GM21576 (cell line): ENCODE measurements at regions not wholly inside any gene's neighbourhood (a gene's known extent, or its start where the extent isn't known, plus 50 kb on each side); places are given as distances from the start of the nearest gene placed in this dataset.
"Not testable (repeated sequence)": the region's sequence is repeated elsewhere in the genome, so short reads cannot be mapped to it uniquely, and the experiment has no call there.

Experiments used
- ATAC-seq: cut with Tn5 transposase; IDR thresholded peaks from one replicate; pipeline ENCODE4 v1.9.1; 2021; ENCODE audit warnings: mild to moderate bottlenecking, moderate library complexity; ENCODE audit not compliant: unreplicated experiment

- no peak for ATAC-seq
Observed at GRCh38 chr1:116185161-116185701, 74.0 kb downstream of the MAB21L3 start.

DNA sequence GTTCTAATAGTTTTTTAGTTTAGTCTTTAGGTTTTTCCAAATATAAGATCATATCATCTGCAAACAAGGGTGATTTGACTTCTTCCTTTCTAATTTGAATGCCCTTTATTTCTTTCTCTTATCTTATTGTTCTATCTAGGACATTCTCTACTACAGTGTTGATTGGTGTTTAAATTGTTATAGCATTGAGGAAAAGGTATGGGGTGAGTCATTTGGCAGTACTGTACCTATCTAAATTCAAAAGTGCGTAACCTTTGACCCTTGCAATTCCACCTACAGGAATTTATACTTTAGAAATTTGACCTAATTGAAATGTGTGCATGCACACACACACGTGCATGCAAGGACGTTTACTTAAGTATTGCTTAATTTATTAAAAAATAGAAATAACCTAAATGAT, 78.3 kb downstream of the MAB21L3 start:
- no peak for ATAC-seq

- no peak for ATAC-seq
Observed at GRCh38 chr1:116191294-116191693, 80.1 kb downstream of the MAB21L3 start.

- ATAC-seq: no peak
Observed at GRCh38 chr1:116193768-116194167, 82.6 kb downstream of the MAB21L3 start.

GRCh38 chr1:116194568-116194967, 83.4 kb downstream of the MAB21L3 start:
- ATAC-seq: no peak

DNA sequence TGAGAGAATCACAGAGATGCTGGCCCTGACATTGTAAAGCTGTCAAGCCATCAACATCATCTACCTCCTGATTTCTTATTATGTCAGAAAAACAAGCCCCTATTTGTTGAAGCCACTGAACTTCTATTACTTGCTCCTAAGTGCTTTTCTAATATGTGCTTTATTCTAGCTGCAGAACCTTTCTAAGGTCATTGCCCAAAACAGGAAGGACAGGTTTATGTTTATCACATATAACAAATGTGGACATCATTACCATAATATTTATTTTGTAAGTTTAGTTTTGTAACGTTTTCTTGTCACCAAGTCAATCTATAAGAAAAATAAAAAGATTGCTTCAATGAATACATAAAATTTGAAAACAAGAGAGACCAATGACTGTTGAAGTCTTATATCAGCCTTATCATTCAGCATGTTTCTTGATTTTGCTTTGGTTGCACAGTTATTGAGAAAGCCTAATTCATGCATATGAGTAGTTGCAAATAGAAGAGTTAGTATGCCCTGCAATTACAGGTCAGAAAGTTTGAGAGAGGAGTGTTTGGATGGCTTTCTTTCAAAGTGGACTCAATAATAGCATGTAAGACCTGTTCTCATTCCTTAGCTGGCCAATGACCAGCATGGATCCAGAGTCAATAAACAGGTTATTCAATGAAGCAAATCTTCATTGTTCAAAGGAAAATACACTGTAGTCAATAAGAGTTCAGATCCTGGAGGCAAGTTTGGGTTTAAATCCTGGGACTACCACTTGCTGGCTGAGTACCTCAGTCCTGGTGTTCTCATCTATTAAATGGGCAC, 84.1 kb downstream of the MAB21L3 start:
- no peak for ATAC-seq

DNA sequence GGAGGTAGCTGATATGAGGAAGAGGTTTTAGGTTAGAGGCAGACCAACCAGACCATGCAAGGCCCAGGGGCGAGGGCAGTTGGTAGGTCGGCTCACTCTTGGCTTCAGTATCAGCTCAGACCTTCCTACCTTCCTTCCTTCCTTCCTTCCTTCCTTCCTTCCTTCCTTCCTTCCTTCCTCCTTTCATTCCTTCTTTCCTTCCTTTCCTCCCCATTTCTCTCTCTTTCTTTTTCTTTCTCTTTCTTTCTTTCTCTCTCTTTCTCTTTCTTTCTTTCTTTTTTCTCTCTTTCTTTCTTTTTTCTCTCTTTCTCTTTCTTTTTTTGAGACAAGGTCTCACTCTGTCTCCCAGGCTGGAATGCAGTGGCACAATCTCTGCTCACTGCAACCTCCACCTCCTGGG, 89.1 kb downstream of the MAB21L3 start:
- ATAC-seq: not testable (repeated sequence)

- ATAC-seq: no peak
Observed at GRCh38 chr1:116201911-116202310, 90.7 kb downstream of the MAB21L3 start.

DNA sequence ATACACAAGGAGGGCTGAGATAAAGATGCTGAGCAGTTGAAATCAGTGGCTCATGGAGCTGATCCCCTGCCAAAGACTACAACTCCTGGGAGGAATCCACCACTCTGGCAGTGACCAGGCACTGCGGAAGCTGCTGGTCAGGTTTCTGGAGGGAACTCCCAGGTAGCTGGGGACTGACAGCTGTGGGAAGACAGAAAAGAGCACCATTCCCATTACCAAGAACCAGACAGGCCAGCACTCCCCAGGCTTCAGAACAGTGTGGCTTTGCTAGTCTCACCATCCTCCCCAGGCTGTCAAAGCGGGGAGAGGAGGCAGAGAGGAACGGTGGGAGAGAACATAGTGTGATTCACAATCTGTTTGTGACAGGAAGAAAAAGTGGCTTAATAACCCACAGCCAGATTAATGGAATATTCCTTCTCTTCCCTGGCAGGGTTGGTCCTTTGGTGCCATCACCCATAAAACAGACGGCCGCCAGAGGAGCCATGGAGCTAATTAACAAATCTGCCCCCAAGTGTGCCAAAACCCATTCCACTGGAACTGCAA, 92.1 kb downstream of the MAB21L3 start:
- no peak for ATAC-seq

GRCh38 chr1:116203920-116204319, 92.7 kb downstream of the MAB21L3 start:
- ATAC-seq: no peak

DNA sequence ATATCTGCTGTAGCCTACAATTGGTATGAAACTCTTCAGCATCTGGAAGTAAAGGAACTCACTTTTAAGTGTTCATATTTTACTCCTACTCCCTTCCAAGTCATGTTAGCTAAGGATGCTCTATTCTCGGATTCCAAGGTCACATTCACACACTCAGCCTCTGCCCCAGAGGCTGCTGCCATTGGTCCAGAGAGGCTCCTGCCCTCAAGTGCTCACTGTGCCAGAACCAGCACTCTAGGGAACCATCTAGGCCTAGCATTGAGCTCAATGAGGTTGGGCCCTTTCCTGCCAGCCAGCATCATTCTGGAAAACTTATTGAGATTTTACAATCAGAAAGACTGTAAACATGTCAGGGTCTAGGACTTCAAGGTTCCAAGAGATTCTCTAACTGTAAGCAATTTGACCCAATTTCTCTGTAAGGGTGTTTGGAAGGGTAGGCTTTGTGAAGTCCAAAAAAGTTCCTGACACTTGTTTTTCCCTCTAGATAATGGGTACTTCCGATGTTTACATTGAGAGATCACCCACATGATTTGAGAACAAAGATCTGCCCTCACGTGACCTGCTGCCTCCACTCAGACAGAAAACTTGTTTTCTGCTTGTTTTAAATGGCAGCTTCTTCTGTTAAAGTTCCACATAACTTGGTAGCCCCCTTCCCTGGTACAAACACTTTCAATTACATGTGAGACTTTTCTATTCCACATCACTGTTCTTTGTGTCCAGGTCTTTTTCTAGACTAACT, 94.9 kb downstream of the MAB21L3 start:
- no peak for ATAC-seq

- no peak for ATAC-seq
Observed at GRCh38 chr1:116207126-116207735, 96.0 kb downstream of the MAB21L3 start.

DNA sequence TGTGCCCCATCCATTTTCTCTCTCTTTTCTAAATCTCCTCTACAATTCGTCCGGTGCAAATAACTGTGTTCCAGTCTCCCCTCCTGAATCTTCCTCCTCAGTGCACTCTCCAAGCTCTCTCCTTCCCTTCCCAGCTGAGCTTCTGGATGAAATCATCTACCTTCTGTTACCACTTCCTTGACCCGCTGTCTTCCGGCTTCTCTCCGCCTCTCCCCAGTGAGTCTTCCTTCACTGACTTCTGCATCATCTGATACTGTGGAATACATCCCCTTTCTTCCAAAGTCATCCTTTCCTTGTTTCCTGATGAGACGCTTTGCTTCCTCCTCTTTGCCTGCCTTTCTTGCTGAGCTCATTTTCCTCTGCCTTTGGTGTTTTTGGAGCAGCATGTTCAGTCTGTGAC, 96.9 kb downstream of the MAB21L3 start:
- no peak for ATAC-seq

DNA sequence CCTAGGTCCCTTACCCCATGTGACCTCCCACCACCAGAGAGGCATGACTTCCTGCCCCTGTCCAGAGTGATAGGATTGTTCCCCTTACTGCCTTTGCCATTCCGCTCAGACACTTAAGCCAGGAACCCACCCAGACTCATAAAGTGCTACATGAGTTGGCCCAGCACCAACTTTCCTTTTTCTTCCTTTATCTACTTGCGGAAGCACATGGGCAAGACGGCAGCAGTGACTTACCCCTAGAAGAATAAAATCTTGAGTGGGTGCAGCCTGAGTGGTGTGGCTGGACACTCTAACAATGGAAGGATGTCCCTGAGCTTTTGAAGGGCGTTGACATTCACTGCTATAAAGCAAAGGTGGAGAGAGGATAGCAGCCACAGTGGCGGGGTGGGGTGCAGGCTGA, 100.1 kb downstream of the MAB21L3 start:
- no peak for ATAC-seq

DNA sequence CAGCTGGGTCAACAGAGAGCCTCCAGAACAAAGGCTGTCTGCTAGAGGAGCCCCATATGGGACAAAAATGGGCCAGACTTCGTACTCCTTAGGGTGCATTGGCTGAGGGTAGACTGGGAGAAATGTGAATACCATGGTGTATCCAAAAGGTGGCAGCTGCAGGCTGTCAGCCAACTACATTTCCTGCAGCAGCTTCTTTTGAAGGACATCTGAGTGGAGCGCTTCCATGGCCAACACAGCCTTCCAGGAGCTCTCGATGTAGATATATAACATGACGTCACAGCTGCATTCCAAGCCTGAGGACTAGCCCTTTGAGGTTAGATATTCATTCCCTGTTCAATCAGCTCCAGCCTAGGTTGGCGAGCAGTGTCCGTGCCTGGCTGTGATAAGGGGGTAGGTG, 107.7 kb downstream of the MAB21L3 start:
- no peak for ATAC-seq

DNA sequence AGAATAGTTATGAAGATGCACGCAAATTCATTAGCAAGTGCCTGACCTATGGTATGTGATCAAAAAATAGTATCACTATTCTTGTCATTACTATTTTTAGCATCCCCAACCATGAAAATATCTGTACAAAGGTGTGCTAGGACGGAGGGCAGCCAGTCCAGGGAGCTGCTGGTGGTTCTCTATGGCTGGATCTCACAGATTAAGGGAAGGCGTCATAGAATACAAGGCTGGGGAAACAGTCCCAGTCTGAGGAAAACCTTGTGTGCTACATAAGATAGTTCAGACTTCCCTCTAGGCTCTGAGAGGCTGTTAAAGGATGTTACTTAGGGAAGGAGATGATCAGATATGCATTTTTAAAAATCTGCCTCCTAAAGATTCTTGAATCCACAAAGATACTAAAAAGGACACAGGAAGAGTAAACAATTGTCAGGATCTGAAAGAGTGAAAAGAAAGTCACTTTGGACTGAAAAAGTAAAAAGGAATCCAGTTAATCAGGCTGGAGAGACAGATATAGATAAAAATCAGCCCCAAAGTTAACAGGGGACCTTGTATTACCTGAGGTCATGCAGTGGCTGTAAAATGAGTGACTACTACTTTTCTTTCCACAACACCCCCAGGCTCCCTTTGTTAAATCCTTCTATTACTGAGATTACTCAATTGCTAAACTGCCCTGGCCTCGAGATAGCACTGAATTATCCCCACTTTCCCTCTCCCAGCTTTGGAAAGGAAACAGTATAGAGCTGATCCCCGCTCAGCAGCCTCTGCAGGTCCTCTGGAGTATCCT, 108.6 kb downstream of the MAB21L3 start:
- no peak for ATAC-seq

GRCh38 chr1:116224111-116224510, 112.9 kb downstream of the MAB21L3 start:
- ATAC-seq: no peak

DNA sequence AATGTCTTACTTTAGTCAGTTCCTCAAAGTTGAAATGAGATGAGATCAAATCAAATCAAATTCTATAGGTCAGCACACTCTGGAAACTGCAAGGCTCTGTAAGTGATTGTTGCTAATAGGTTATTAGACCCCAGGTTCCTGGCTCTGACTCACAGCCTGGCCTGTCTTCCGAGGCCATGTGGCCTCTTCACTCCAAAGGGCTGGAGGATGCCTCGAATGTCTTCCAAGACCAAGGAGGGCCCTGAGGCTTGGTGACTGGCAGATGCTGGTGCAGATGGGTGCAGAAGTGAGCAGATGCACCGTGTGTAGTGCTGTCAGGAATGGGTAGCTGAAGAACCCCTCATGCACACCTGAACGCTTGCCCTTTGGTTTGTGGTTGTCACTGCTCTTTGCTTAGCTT, 113.4 kb downstream of the MAB21L3 start:
- no peak for ATAC-seq

GRCh38 chr1:116226017-116226416, 114.8 kb downstream of the MAB21L3 start:
- no peak for ATAC-seq

- ATAC-seq: no peak
Observed at GRCh38 chr1:116228511-116228910, 117.3 kb downstream of the MAB21L3 start.

- ATAC-seq: no peak
Observed at GRCh38 chr1:116230712-116231111, 119.5 kb downstream of the MAB21L3 start.
